ENCODE measurements at regions not wholly inside any gene's neighbourhood (a gene's known extent, or its start where the extent isn't known, plus 50 kb on each side); places are given as distances from the start of the nearest gene placed in this dataset.

GRCh38 chr3:20396335-20396734, 210.3 kb upstream of the SGO1 start:
- Mint-ChIP-seq H3K27me3 (ENCODE audit: low read depth) (peaks cover 38% of the 10 kb centered on the region), H3K4me3 (no peak overlapping the region), H3K27ac (ENCODE audit: unreplicated experiment) (no peak overlapping the region), H3K36me3 (ENCODE audit: low read depth) (no peaks in the 10 kb centered on the region), H3K9me3 (peaks cover 2% of the 10 kb centered on the region), H3K4me1 (peaks cover 7% of the 10 kb centered on the region)
- DNase-seq (ENCODE audit: low read depth, low spot score) = no peak
- no peak for TF ChIP-seq CTCF (conservative IDR thresholded peaks at IDR 0.05)

- Mint-ChIP-seq H3K27ac (ENCODE audit: unreplicated experiment) (no peak overlapping the region), H3K27me3 (ENCODE audit: low read depth) (peaks cover 38% of the 10 kb centered on the region), H3K4me3 (no peak overlapping the region), H3K9me3 (peaks cover 2% of the 10 kb centered on the region), H3K4me1 (peaks cover under 1% of the 10 kb centered on the region), H3K36me3 (ENCODE audit: low read depth) (no peaks in the 10 kb centered on the region)
- TF ChIP-seq CTCF (conservative IDR thresholded peaks at IDR 0.05) = no peak
- DNase-seq (ENCODE audit: low read depth, low spot score) = no peak
These were observed 209.7 kb upstream of the SGO1 start for GRCh38 chr3:20395692-20396091.

GRCh38 chr3:20394243-20394642, 208.2 kb upstream of the SGO1 start:
- Mint-ChIP-seq H3K9me3 (peaks cover 2% of the 10 kb centered on the region), H3K27ac (ENCODE audit: unreplicated experiment) (no peak overlapping the region), H3K27me3 (ENCODE audit: low read depth) (peaks cover 34% of the 10 kb centered on the region), H3K4me1 (no peaks in the 10 kb centered on the region), H3K36me3 (ENCODE audit: low read depth) (no peaks in the 10 kb centered on the region), H3K4me3 (no peak overlapping the region)
- no peak for DNase-seq (ENCODE audit: low read depth, low spot score)
- no peak for TF ChIP-seq CTCF (conservative IDR thresholded peaks at IDR 0.05)

GRCh38 chr3:20391644-20392043, 205.6 kb upstream of the SGO1 start:
- Mint-ChIP-seq H3K36me3 (ENCODE audit: low read depth) (no peaks in the 10 kb centered on the region), H3K27ac (ENCODE audit: unreplicated experiment) (no peak overlapping the region), H3K4me3 (no peak overlapping the region), H3K9me3 (peaks cover 2% of the 10 kb centered on the region), H3K4me1 (no peaks in the 10 kb centered on the region), H3K27me3 (ENCODE audit: low read depth) (peaks cover 21% of the 10 kb centered on the region)
- no peak for TF ChIP-seq CTCF (conservative IDR thresholded peaks at IDR 0.05)
- no peak for DNase-seq (ENCODE audit: low read depth, low spot score)

- H3K4me1 Mint-ChIP-seq = no peaks in the 10 kb centered on the region
- DNase-seq (ENCODE audit: low read depth, low spot score) = no peak
- no peaks in the 10 kb centered on the region for H3K36me3 Mint-ChIP-seq (ENCODE audit: low read depth)
- no peak overlapping the region for H3K4me3 Mint-ChIP-seq
- H3K27ac Mint-ChIP-seq (ENCODE audit: unreplicated experiment) = no peak overlapping the region
- no peaks in the 10 kb centered on the region for H3K27me3 Mint-ChIP-seq (ENCODE audit: low read depth)
- H3K9me3 Mint-ChIP-seq = peaks cover under 1% of the 10 kb centered on the region
- no peak for TF ChIP-seq CTCF (conservative IDR thresholded peaks at IDR 0.05)
These were observed 203.0 kb upstream of the SGO1 start for GRCh38 chr3:20388971-20389370.

GRCh38 chr3:20380295-20380694, 194.3 kb upstream of the SGO1 start:
- H3K27me3 Mint-ChIP-seq (ENCODE audit: low read depth) = no peaks in the 10 kb centered on the region
- H3K4me3 Mint-ChIP-seq = no peak overlapping the region
- no peak overlapping the region for H3K27ac Mint-ChIP-seq (ENCODE audit: unreplicated experiment)
- no peak for TF ChIP-seq CTCF (conservative IDR thresholded peaks at IDR 0.05)
- no peak for DNase-seq (ENCODE audit: low read depth, low spot score)
- peaks cover 3% of the 10 kb centered on the region for H3K9me3 Mint-ChIP-seq
- H3K4me1 Mint-ChIP-seq = no peaks in the 10 kb centered on the region
- no peaks in the 10 kb centered on the region for H3K36me3 Mint-ChIP-seq (ENCODE audit: low read depth)

Measured in neural crest cell (in vitro differentiated cells).